Breast epithelium (tissue), 3 donors: ENCODE measurements at regions not wholly inside any gene's neighbourhood (a gene's known extent, or its start where the extent isn't known, plus 50 kb on each side); places are given as distances from the start of the nearest gene placed in this dataset.

Experiments used
- CTCF ChIP-seq, 3 donors: fragments of 450-650 bp; IDR thresholded peaks; one replicate each; pipeline ENCODE4 v1.5.1; 2016 to 2017; ENCODE audit warnings: antibody characterized with exemption in 3 of 3, mild to moderate bottlenecking in 3 of 3, moderate library complexity in 3 of 3
- POLR2A ChIP-seq: fragments of 450-650 bp; IDR thresholded peaks from one replicate; pipeline ENCODE4 v1.6.1; 2016; ENCODE audit warnings: antibody characterized with exemption, mild to moderate bottlenecking, moderate library complexity

- TF ChIP-seq POLR2A (no peak), CTCF (IDR thresholded peaks at IDR 0.05) (no peak)
Measured at GRCh38 chr5:108487951-108488350, 106.1 kb upstream of the FBXL17 start.
